Gastrocnemius medialis (tissue), 4 donors: ENCODE measurements at regions not wholly inside any gene's neighbourhood (a gene's known extent, or its start where the extent isn't known, plus 50 kb on each side); places are given as distances from the start of the nearest gene placed in this dataset.

Experiments
- ATAC-seq, 2 donors: fragments of 150-250 bp; one replicate each; pipeline ENCODE4 v1.9.1; 2016
- DNase-seq, 2 donors: peaks; one replicate each; pipeline ENCODE4 v3.0.0-alpha.2; 2019
- H3K27ac ChIP-seq, 4 donors: fragments of 200-600 bp; sonication (generic); 1 replicate in 1 of 4; 2 replicates in 3 of 4; pipeline ENCODE4 v1.5.1; 2016 to 2018; ENCODE audit warnings: mild to moderate bottlenecking in 2 of 4, moderate library complexity in 1 of 4
- H3K27me3 ChIP-seq, 3 donors: fragments of 200-600 bp; sonication (generic) in 2 of 3; 1 replicate in 1 of 3; 2 replicates in 2 of 3; pipeline versions ENCODE4 v1.5.1 to v1.6.0; 2016 to 2019; ENCODE audit warnings: mild to moderate bottlenecking in 1 of 3, moderate library complexity in 1 of 3
- H3K36me3 ChIP-seq, 2 donors: fragments of 200-600 bp; sonication (generic) in 1 of 2; one replicate each; pipeline ENCODE4 v1.5.1; 2017 to 2018
- H3K4me1 ChIP-seq, 2 donors: fragments of 200-600 bp; sonication (generic) in 1 of 2; one replicate each; pipeline ENCODE4 v1.5.1; 2016 to 2017; ENCODE audit warnings: mild to moderate bottlenecking in 2 of 2
- H3K4me3 ChIP-seq, 4 donors: fragments of 200-600 bp; sonication (generic) in 3 of 4; 1 replicate in 1 of 4; 2 replicates in 3 of 4; pipeline ENCODE4 v1.5.1; 2016 to 2019; ENCODE audit warnings: mild to moderate bottlenecking in 2 of 4
- H3K9me3 ChIP-seq, 3 donors: fragments of 200-600 bp; sonication (generic) in 2 of 3; 1 replicate in 1 of 3; 2 replicates in 2 of 3; pipeline ENCODE4 v1.5.1; 2016 to 2019
- CTCF ChIP-seq, 5 experiments: fragments of 450-650 bp in 3 of 5; fragments of 200-600 bp in 2 of 5; sonication (generic) in 2 of 5; IDR thresholded peaks in 4 of 5; conservative IDR thresholded peaks in 1 of 5; 1 replicate in 4 of 5; 2 replicates in 1 of 5; pipeline ENCODE4 v1.5.1; 2016 to 2019; ENCODE audit warnings: antibody characterized with exemption in 5 of 5, mild to moderate bottlenecking in 3 of 5, moderate library complexity in 3 of 5
- POLR2A ChIP-seq, 2 donors: fragments of 450-650 bp; IDR thresholded peaks; one replicate each; pipeline ENCODE4 v1.6.1; 2017; ENCODE audit warnings: antibody characterized with exemption in 2 of 2, mild to moderate bottlenecking in 2 of 2, moderate library complexity in 2 of 2
- in situ Hi-C, 4 donors: fragments of 200-750 bp; cut with MboI; loops; one replicate each; pipeline versions ENCODE4 v1.15.0 to v1.8.0; 2017; ENCODE audit warnings: low sequenced_read_pairs in 4 of 4
- intact Hi-C: fragments of 100-400 bp; cut with DNase I; formaldehyde crosslinking; loops from one replicate; pipeline ENCODE4 v1.15.1; 2023; ENCODE audit warnings: low total_unique reads

GRCh38 chr1:38680801-38681510 is 178.6 kb downstream of the RRAGC start:
- no peaks in the 10 kb centered on the region for H3K9me3 ChIP-seq

GRCh38 chr1:38677756-38678155 is 181.8 kb downstream of the RRAGC start:
- ATAC-seq: no peak
- H3K4me3 ChIP-seq: no peak overlapping the region
- H3K36me3 ChIP-seq: no peaks in the 10 kb centered on the region
- TF ChIP-seq POLR2A (IDR thresholded peaks at IDR 0.05): no peak
- no peak for TF ChIP-seq CTCF (IDR thresholded peaks at IDR 0.05 in 4 of 5, conservative IDR thresholded peaks at IDR 0.05 in 1 of 5)
- in situ Hi-C loops: no loop called here
- DNase-seq: no peak
- intact Hi-C loops: no loop called here
- H3K27ac ChIP-seq: no peak overlapping the region
- H3K4me1 ChIP-seq: no peaks in the 10 kb centered on the region
- no peaks in the 10 kb centered on the region for H3K9me3 ChIP-seq
- H3K27me3 ChIP-seq: no peaks in the 10 kb centered on the region

More at GRCh38 chr1:38680801-38681510, 178.6 kb downstream of the RRAGC start:
- H3K4me1 ChIP-seq: no peaks in the 10 kb centered on the region
- in situ Hi-C loops: no loop called here
- H3K4me3 ChIP-seq: no peak overlapping the region
- H3K27ac ChIP-seq: no peak overlapping the region
- H3K27me3 ChIP-seq: peaks cover 0 to 2% (median 0%) of the 10 kb centered on the region in 3 donors
- DNase-seq (no peak), ATAC-seq (no peak)
- intact Hi-C loops: no loop called here
- TF ChIP-seq POLR2A (IDR thresholded peaks at IDR 0.05) (no peak), CTCF (IDR thresholded peaks at IDR 0.05 in 4 of 5, conservative IDR thresholded peaks at IDR 0.05 in 1 of 5) (no peak)
- H3K36me3 ChIP-seq: no peaks in the 10 kb centered on the region

GRCh38 chr1:38677311-38677710 is 182.3 kb downstream of the RRAGC start:
- no peak overlapping the region for H3K4me3 ChIP-seq
- in situ Hi-C loops (no loop called here), intact Hi-C loops (no loop called here)
- H3K27me3 ChIP-seq: no peaks in the 10 kb centered on the region
- no peak for DNase-seq
- TF ChIP-seq POLR2A (IDR thresholded peaks at IDR 0.05) (no peak), CTCF (IDR thresholded peaks at IDR 0.05 in 4 of 5, conservative IDR thresholded peaks at IDR 0.05 in 1 of 5) (no peak)
- H3K4me1 ChIP-seq: no peaks in the 10 kb centered on the region
- no peak for ATAC-seq
- H3K36me3 ChIP-seq: no peaks in the 10 kb centered on the region
- no peaks in the 10 kb centered on the region for H3K9me3 ChIP-seq
- no peak overlapping the region for H3K27ac ChIP-seq

GRCh38 chr1:38672692-38673091 is 186.9 kb downstream of the RRAGC start:
- Histone ChIP-seq H3K4me3 (no peak overlapping the region), H3K36me3 (no peaks in the 10 kb centered on the region), H3K9me3 (no peaks in the 10 kb centered on the region), H3K4me1 (no peaks in the 10 kb centered on the region), H3K27ac (no peak overlapping the region), H3K27me3 (peaks cover 0 to 4% (median 2%) of the 10 kb centered on the region in 3 donors)
- intact Hi-C loops: no loop called here
- ATAC-seq (no peak), DNase-seq (no peak)
- in situ Hi-C loops: no loop called here
- no peak for TF ChIP-seq POLR2A (IDR thresholded peaks at IDR 0.05)
- no peak for TF ChIP-seq CTCF (IDR thresholded peaks at IDR 0.05 in 4 of 5, conservative IDR thresholded peaks at IDR 0.05 in 1 of 5)

- H3K9me3 ChIP-seq: no peaks in the 10 kb centered on the region
- no peaks in the 10 kb centered on the region for H3K36me3 ChIP-seq
- TF ChIP-seq POLR2A (IDR thresholded peaks at IDR 0.05) (no peak), CTCF (IDR thresholded peaks at IDR 0.05 in 4 of 5, conservative IDR thresholded peaks at IDR 0.05 in 1 of 5) (no peak)
- H3K4me3 ChIP-seq: no peak overlapping the region
- H3K4me1 ChIP-seq: no peaks in the 10 kb centered on the region
- in situ Hi-C loops: no loop called here
- peaks cover 0 to 5% (median 4%) of the 10 kb centered on the region in 3 donors for H3K27me3 ChIP-seq
- intact Hi-C loops: no loop called here
- no peak for DNase-seq
- no peak overlapping the region for H3K27ac ChIP-seq
- no peak for ATAC-seq
Observed at GRCh38 chr1:38671221-38671620, 188.4 kb downstream of the RRAGC start.
